Naive B cell (primary cell): ENCODE measurements at regions not wholly inside any gene's neighbourhood (a gene's known extent, or its start where the extent isn't known, plus 50 kb on each side); places are given as distances from the start of the nearest gene placed in this dataset.
A peak's percentile ranks its signal among the peaks of the same experiment; 100 is the strongest.

Experiments
- ATAC-seq, 2 donors: fragments of 150-1000 bp; cut with Tn5 transposase; 2 replicates each; pipeline ENCODE4 v1.10.0; 2021; ENCODE audit warnings: low read depth in 2 of 2, mild to moderate bottlenecking in 2 of 2, moderate library complexity in 2 of 2
- DNase-seq: peaks from one replicate; pipeline ENCODE4 v3.0.0; 2022
- H3K27ac Mint-ChIP-seq, 6 donors: one replicate each; pipeline ENCODE4 v1.8.0; 2020 to 2022; ENCODE audit warnings: mild to moderate bottlenecking in 6 of 6, mixed read lengths in 6 of 6, moderate library complexity in 5 of 6, inconsistent platforms in 2 of 6
- H3K27me3 Mint-ChIP-seq, 3 donors: one replicate each; pipeline ENCODE4 v1.8.0; 2021 to 2022; ENCODE audit warnings: mixed read lengths in 3 of 3, mild to moderate bottlenecking in 1 of 3
- H3K36me3 Mint-ChIP-seq, 2 donors: one replicate each; pipeline ENCODE4 v1.8.0; 2020 to 2022; ENCODE audit warnings: mixed read lengths in 2 of 2, inconsistent platforms in 1 of 2, mild to moderate bottlenecking in 1 of 2
- H3K4me1 Mint-ChIP-seq, 3 donors: one replicate each; pipeline ENCODE4 v1.8.0; 2020 to 2022; ENCODE audit warnings: mixed read lengths in 3 of 3, inconsistent platforms in 1 of 3, mild to moderate bottlenecking in 1 of 3, moderate library complexity in 1 of 3
- H3K4me3 Mint-ChIP-seq, 8 donors: one replicate each; pipeline ENCODE4 v1.8.0; 2020 to 2022; ENCODE audit warnings: mild to moderate bottlenecking in 8 of 8, mixed read lengths in 8 of 8, moderate library complexity in 8 of 8, inconsistent platforms in 2 of 8
- H3K9me3 Mint-ChIP-seq, 7 donors: one replicate each; pipeline ENCODE4 v1.8.0; 2020 to 2022; ENCODE audit warnings: mixed read lengths in 7 of 7, mild to moderate bottlenecking in 5 of 7, inconsistent platforms in 2 of 7, moderate library complexity in 1 of 7

GRCh38 chr7:91323626-91324158 lies 59.5 kb downstream of the FZD1 start:
- DNase-seq, result no peak
- no peak overlapping the region for H3K27ac Mint-ChIP-seq
- H3K27me3 Mint-ChIP-seq, result no peaks in the 10 kb centered on the region
- peaks cover 25 to 30% (median 28%) of the 10 kb centered on the region in 3 donors for H3K4me1 Mint-ChIP-seq
- H3K4me3 Mint-ChIP-seq, result no peak overlapping the region
- no peaks in the 10 kb centered on the region for H3K9me3 Mint-ChIP-seq
- H3K36me3 Mint-ChIP-seq, result no peaks in the 10 kb centered on the region
- no peak for ATAC-seq

GRCh38 chr7:91324663-91325062 lies 60.4 kb downstream of the FZD1 start:
- ATAC-seq (no peak), DNase-seq (no peak)
- no peaks in the 10 kb centered on the region for H3K9me3 Mint-ChIP-seq
- no peaks in the 10 kb centered on the region for H3K36me3 Mint-ChIP-seq
- no peak overlapping the region for H3K4me3 Mint-ChIP-seq
- H3K27ac Mint-ChIP-seq, result peak overlapping the region in 1 of 6 donors; percentile 55
- H3K27me3 Mint-ChIP-seq, result no peaks in the 10 kb centered on the region
- peaks cover 25 to 30% (median 28%) of the 10 kb centered on the region in 3 donors for H3K4me1 Mint-ChIP-seq

- Mint-ChIP-seq H3K4me3 (peak overlapping the region in 3 of 8 donors; percentile 13 to 64 (median 42)), H3K36me3 (no peaks in the 10 kb centered on the region), H3K27ac (peak overlapping the region in 3 of 6 donors; percentile 0 to 29 (median 14)), H3K9me3 (no peaks in the 10 kb centered on the region), H3K27me3 (no peaks in the 10 kb centered on the region), H3K4me1 (peaks cover 25 to 30% (median 28%) of the 10 kb centered on the region in 3 donors)
- no peak for DNase-seq
- peak; percentile 25 to 30 for ATAC-seq
These were observed 61.5 kb downstream of the FZD1 start for GRCh38 chr7:91325726-91326125.

GRCh38 chr7:91326516-91327199 lies 62.4 kb downstream of the FZD1 start:
- Mint-ChIP-seq H3K36me3 (no peaks in the 10 kb centered on the region), H3K27ac (peak overlapping the region in 5 of 6 donors; percentile 29 to 77 (median 41)), H3K9me3 (no peaks in the 10 kb centered on the region), H3K4me1 (peaks cover 25 to 30% (median 28%) of the 10 kb centered on the region in 3 donors), H3K4me3 (peak overlapping the region in 6 of 8 donors; percentile 0 to 66 (median 56)), H3K27me3 (no peaks in the 10 kb centered on the region)
- ATAC-seq (peak; percentile 73), DNase-seq (no peak)

- Mint-ChIP-seq H3K4me3 (peak overlapping the region in 3 of 8 donors; percentile 42 to 64 (median 49)), H3K36me3 (no peaks in the 10 kb centered on the region)
These were observed 63.1 kb downstream of the FZD1 start for GRCh38 chr7:91327346-91327745.

GRCh38 chr7:91329571-91329970 lies 65.3 kb downstream of the FZD1 start:
- DNase-seq (no peak), ATAC-seq (no peak)
- Mint-ChIP-seq H3K4me3 (no peak overlapping the region), H3K9me3 (peaks cover 0 to 8% (median 0%) of the 10 kb centered on the region in 7 donors), H3K27me3 (peaks cover 0 to 13% (median 5%) of the 10 kb centered on the region in 3 donors), H3K4me1 (peaks cover 25 to 30% (median 28%) of the 10 kb centered on the region in 3 donors), H3K27ac (no peak overlapping the region), H3K36me3 (no peaks in the 10 kb centered on the region)

More at GRCh38 chr7:91327346-91327745, 63.1 kb downstream of the FZD1 start:
- no peaks in the 10 kb centered on the region for H3K9me3 Mint-ChIP-seq
- peaks cover 25 to 30% (median 28%) of the 10 kb centered on the region in 3 donors for H3K4me1 Mint-ChIP-seq
- H3K27ac Mint-ChIP-seq, result peak overlapping the region in 3 of 6 donors; percentile 26 to 77 (median 29)
- peak; percentile 45 to 59 for ATAC-seq
- no peak for DNase-seq
- H3K27me3 Mint-ChIP-seq, result no peaks in the 10 kb centered on the region

GRCh38 chr7:91330191-91330808 lies 66.1 kb downstream of the FZD1 start:
- H3K9me3 Mint-ChIP-seq, result peaks cover 0 to 8% (median 1%) of the 10 kb centered on the region in 7 donors
- H3K27me3 Mint-ChIP-seq, result peaks cover 2 to 16% (median 8%) of the 10 kb centered on the region in 3 donors
- H3K27ac Mint-ChIP-seq, result no peak overlapping the region
- peaks cover 19 to 27% (median 25%) of the 10 kb centered on the region in 3 donors for H3K4me1 Mint-ChIP-seq
- H3K4me3 Mint-ChIP-seq, result no peak overlapping the region
- no peak for ATAC-seq
- H3K36me3 Mint-ChIP-seq, result no peaks in the 10 kb centered on the region
- DNase-seq, result no peak

- Mint-ChIP-seq H3K27me3 (peaks cover 7 to 22% (median 14%) of the 10 kb centered on the region in 3 donors), H3K27ac (no peak overlapping the region), H3K4me3 (no peak overlapping the region), H3K4me1 (peaks cover 13 to 21% (median 21%) of the 10 kb centered on the region in 3 donors), H3K9me3 (peaks cover 0 to 8% (median 2%) of the 10 kb centered on the region in 7 donors), H3K36me3 (no peaks in the 10 kb centered on the region)
- DNase-seq (no peak), ATAC-seq (no peak)
These were observed 66.6 kb downstream of the FZD1 start for GRCh38 chr7:91330866-91331265.

GRCh38 chr7:91336106-91336505 lies 71.9 kb downstream of the FZD1 start:
- H3K9me3 Mint-ChIP-seq, result peaks cover 0 to 8% (median 4%) of the 10 kb centered on the region in 7 donors
- DNase-seq (no peak), ATAC-seq (no peak)
- H3K36me3 Mint-ChIP-seq, result no peaks in the 10 kb centered on the region
- peaks cover 12 to 35% (median 24%) of the 10 kb centered on the region in 3 donors for H3K27me3 Mint-ChIP-seq
- H3K27ac Mint-ChIP-seq, result no peak overlapping the region
- H3K4me3 Mint-ChIP-seq, result no peak overlapping the region
- H3K4me1 Mint-ChIP-seq, result no peaks in the 10 kb centered on the region

- Mint-ChIP-seq H3K4me1 (peaks cover 0 to 3% (median under 1%) of the 10 kb centered on the region in 3 donors), H3K4me3 (no peak overlapping the region), H3K9me3 (peaks cover 0 to 5% (median 4%) of the 10 kb centered on the region in 7 donors), H3K27me3 (peaks cover 16 to 32% (median 24%) of the 10 kb centered on the region in 3 donors), H3K36me3 (no peaks in the 10 kb centered on the region), H3K27ac (no peak overlapping the region)
- DNase-seq (no peak), ATAC-seq (no peak)
These were observed 74.2 kb downstream of the FZD1 start for GRCh38 chr7:91338226-91339020.

- Mint-ChIP-seq H3K4me3 (no peak overlapping the region), H3K36me3 (no peaks in the 10 kb centered on the region), H3K9me3 (peaks cover 0 to 5% (median 0%) of the 10 kb centered on the region in 7 donors), H3K27ac (no peak overlapping the region), H3K27me3 (peaks cover under 1 to 5% (median under 1%) of the 10 kb centered on the region in 3 donors), H3K4me1 (peaks cover 4 to 9% (median 6%) of the 10 kb centered on the region in 3 donors)
- no peak for ATAC-seq
- no peak for DNase-seq
These were observed 78.1 kb downstream of the FZD1 start for GRCh38 chr7:91342346-91342745.

- Mint-ChIP-seq H3K4me3 (peak overlapping the region in 2 of 8 donors; percentile 1 to 7), H3K36me3 (no peaks in the 10 kb centered on the region), H3K27ac (peak overlapping the region in 4 of 6 donors; percentile 5 to 92 (median 53)), H3K4me1 (peaks cover 4 to 9% (median 6%) of the 10 kb centered on the region in 3 donors), H3K9me3 (peaks cover 0 to 5% (median 0%) of the 10 kb centered on the region in 7 donors), H3K27me3 (peaks cover 0 to 5% (median 0%) of the 10 kb centered on the region in 3 donors)
- DNase-seq, result no peak
- no peak for ATAC-seq
These were observed 79.3 kb downstream of the FZD1 start for GRCh38 chr7:91343420-91343960.
